ENCODE measurements at regions not wholly inside any gene's neighbourhood (a gene's known extent, or its start where the extent isn't known, plus 50 kb on each side); places are given as distances from the start of the nearest gene placed in this dataset.
A peak's percentile ranks its signal among the peaks of the same experiment; 100 is the strongest.

- H3K27me3 ChIP-seq (ENCODE audit: insufficient read depth, low read length, poor library complexity): no peaks in the 10 kb centered on the region
- H3K9ac ChIP-seq (ENCODE audit: low read length): no peak overlapping the region
- no peaks in the 10 kb centered on the region for H3K36me3 ChIP-seq (ENCODE audit: control insufficient read depth, insufficient read depth, low read length)
- H2BK15ac ChIP-seq (replicated peaks; ENCODE audit: low read depth): no peak overlapping the region
- H3K4me3 ChIP-seq (ENCODE audit: low read length): no peak overlapping the region
- no peaks in the 10 kb centered on the region for H3K4me1 ChIP-seq (ENCODE audit: control insufficient read depth, low read depth, low read length)
- no peak overlapping the region for H4K5ac ChIP-seq (ENCODE audit: low read length)
- H3K79me2 ChIP-seq (ENCODE audit: control insufficient read depth, insufficient read depth, low read length): no peaks in the 10 kb centered on the region
- DNase-seq: no peak
- H2BK120ac ChIP-seq (ENCODE audit: low read depth, low read length): no peak overlapping the region
- WGBS (ENCODE audit: extremely low coverage, insufficient coverage, low lambda C conversion rate): 100% methylated on average over 1 of the region's 4 CpGs
- no peak overlapping the region for H3K23ac ChIP-seq (ENCODE audit: low read length)
- H3K56ac ChIP-seq (ENCODE audit: low read length): no peak overlapping the region
- no peak overlapping the region for H3K4me2 ChIP-seq (ENCODE audit: low read length)
- no peak overlapping the region for H3K18ac ChIP-seq (ENCODE audit: low read length)
- H4K8ac ChIP-seq (ENCODE audit: low read depth, low read length): no peak overlapping the region
- no peak overlapping the region for H3K4ac ChIP-seq (ENCODE audit: low read depth, low read length)
- no peak overlapping the region for H2BK5ac ChIP-seq (ENCODE audit: low read length)
- no peaks in the 10 kb centered on the region for H3K79me1 ChIP-seq (ENCODE audit: low read length)
- H2AK5ac ChIP-seq (ENCODE audit: low read length): no peak overlapping the region
- H3K27ac ChIP-seq (ENCODE audit: low read depth, low read length): no peak overlapping the region
Observed at GRCh38 chrX:6472652-6473342, 62.1 kb downstream of the VCX3A start.

GRCh38 chrX:6468706-6469105 lies 66.2 kb downstream of the VCX3A start:
- no peak for DNase-seq
- no peaks in the 10 kb centered on the region for H3K27me3 ChIP-seq (ENCODE audit: insufficient read depth, low read length, poor library complexity)
- no peak overlapping the region for H3K27ac ChIP-seq (ENCODE audit: low read depth, low read length)

GRCh38 chrX:6465756-6466155 lies 69.2 kb downstream of the VCX3A start:
- no peak for DNase-seq
- Histone ChIP-seq H4K8ac (ENCODE audit: low read depth, low read length) (no peak overlapping the region), H3K79me2 (ENCODE audit: control insufficient read depth, insufficient read depth, low read length) (no peaks in the 10 kb centered on the region), H3K4me2 (ENCODE audit: low read length) (no peak overlapping the region), H3K18ac (ENCODE audit: low read length) (no peak overlapping the region), H3K4ac (ENCODE audit: low read depth, low read length) (no peak overlapping the region), H3K36me3 (ENCODE audit: control insufficient read depth, insufficient read depth, low read length) (no peaks in the 10 kb centered on the region), H2AK5ac (ENCODE audit: low read length) (no peak overlapping the region), H3K27me3 (ENCODE audit: insufficient read depth, low read length, poor library complexity) (no peaks in the 10 kb centered on the region), H3K9ac (ENCODE audit: low read length) (no peak overlapping the region), H2BK120ac (ENCODE audit: low read depth, low read length) (no peak overlapping the region), H3K4me3 (ENCODE audit: low read length) (no peak overlapping the region), H2BK15ac (replicated peaks; ENCODE audit: low read depth) (no peak overlapping the region), H4K5ac (ENCODE audit: low read length) (no peak overlapping the region), H3K4me1 (ENCODE audit: control insufficient read depth, low read depth, low read length) (no peaks in the 10 kb centered on the region), H3K79me1 (ENCODE audit: low read length) (no peaks in the 10 kb centered on the region), H3K27ac (ENCODE audit: low read depth, low read length) (no peak overlapping the region), H3K23ac (ENCODE audit: low read length) (no peak overlapping the region), H2BK5ac (ENCODE audit: low read length) (no peak overlapping the region), H3K56ac (ENCODE audit: low read length) (no peak overlapping the region)
- no CpG with 5 or more reads among the region's 4 CpGs for WGBS (ENCODE audit: extremely low coverage, insufficient coverage, low lambda C conversion rate)

More at GRCh38 chrX:6468706-6469105, 66.2 kb downstream of the VCX3A start:
- no CpG with 5 or more reads among the region's 4 CpGs for WGBS (ENCODE audit: extremely low coverage, insufficient coverage, low lambda C conversion rate)
- Histone ChIP-seq H3K18ac (ENCODE audit: low read length) (no peak overlapping the region), H3K79me1 (ENCODE audit: low read length) (no peaks in the 10 kb centered on the region), H3K23ac (ENCODE audit: low read length) (no peak overlapping the region), H2BK15ac (replicated peaks; ENCODE audit: low read depth) (no peak overlapping the region), H2BK5ac (ENCODE audit: low read length) (no peak overlapping the region), H2AK5ac (ENCODE audit: low read length) (no peak overlapping the region), H3K36me3 (ENCODE audit: control insufficient read depth, insufficient read depth, low read length) (no peaks in the 10 kb centered on the region), H3K79me2 (ENCODE audit: control insufficient read depth, insufficient read depth, low read length) (no peaks in the 10 kb centered on the region), H2BK120ac (ENCODE audit: low read depth, low read length) (no peak overlapping the region), H3K56ac (ENCODE audit: low read length) (no peak overlapping the region), H3K4ac (ENCODE audit: low read depth, low read length) (no peak overlapping the region), H3K4me3 (ENCODE audit: low read length) (no peak overlapping the region), H4K8ac (ENCODE audit: low read depth, low read length) (no peak overlapping the region), H3K4me2 (ENCODE audit: low read length) (no peak overlapping the region), H3K4me1 (ENCODE audit: control insufficient read depth, low read depth, low read length) (no peaks in the 10 kb centered on the region), H3K9ac (ENCODE audit: low read length) (no peak overlapping the region), H4K5ac (ENCODE audit: low read length) (no peak overlapping the region)

- no peak overlapping the region for H3K18ac ChIP-seq (ENCODE audit: low read length)
- no peak overlapping the region for H3K9ac ChIP-seq (ENCODE audit: low read length)
- H2BK120ac ChIP-seq (ENCODE audit: low read depth, low read length): no peak overlapping the region
- DNase-seq: no peak
- no peak overlapping the region for H4K5ac ChIP-seq (ENCODE audit: low read length)
- H2BK5ac ChIP-seq (ENCODE audit: low read length): no peak overlapping the region
- no peak overlapping the region for H3K4me3 ChIP-seq (ENCODE audit: low read length)
- H3K27ac ChIP-seq (ENCODE audit: low read depth, low read length): no peak overlapping the region
- H3K27me3 ChIP-seq (ENCODE audit: insufficient read depth, low read length, poor library complexity): no peaks in the 10 kb centered on the region
- H3K23ac ChIP-seq (ENCODE audit: low read length): no peak overlapping the region
- H4K8ac ChIP-seq (ENCODE audit: low read depth, low read length): no peak overlapping the region
- H2BK15ac ChIP-seq (replicated peaks; ENCODE audit: low read depth): no peak overlapping the region
- no peaks in the 10 kb centered on the region for H3K79me1 ChIP-seq (ENCODE audit: low read length)
- no peak overlapping the region for H3K56ac ChIP-seq (ENCODE audit: low read length)
- no peaks in the 10 kb centered on the region for H3K4me1 ChIP-seq (ENCODE audit: control insufficient read depth, low read depth, low read length)
- H3K4me2 ChIP-seq (ENCODE audit: low read length): no peak overlapping the region
- no peaks in the 10 kb centered on the region for H3K36me3 ChIP-seq (ENCODE audit: control insufficient read depth, insufficient read depth, low read length)
- WGBS (ENCODE audit: extremely low coverage, insufficient coverage, low lambda C conversion rate): no CpG with 5 or more reads among the region's 6 CpGs
- H3K4ac ChIP-seq (ENCODE audit: low read depth, low read length): no peak overlapping the region
- no peaks in the 10 kb centered on the region for H3K79me2 ChIP-seq (ENCODE audit: control insufficient read depth, insufficient read depth, low read length)
- H2AK5ac ChIP-seq (ENCODE audit: low read length): no peak overlapping the region
Observed at GRCh38 chrX:6464726-6465125, 70.2 kb downstream of the VCX3A start.

- no CpG with 5 or more reads among the region's 6 CpGs for WGBS (ENCODE audit: extremely low coverage, insufficient coverage, low lambda C conversion rate)
Observed at GRCh38 chrX:6460893-6461490, 73.9 kb downstream of the VCX3A start.

More at GRCh38 chrX:6460893-6461490, 73.9 kb downstream of the VCX3A start:
- Histone ChIP-seq H3K4me1 (ENCODE audit: control insufficient read depth, low read depth, low read length) (no peaks in the 10 kb centered on the region), H3K4me2 (ENCODE audit: low read length) (no peak overlapping the region), H3K79me2 (ENCODE audit: control insufficient read depth, insufficient read depth, low read length) (no peaks in the 10 kb centered on the region), H3K79me1 (ENCODE audit: low read length) (no peaks in the 10 kb centered on the region), H3K4ac (ENCODE audit: low read depth, low read length) (no peak overlapping the region), H3K56ac (ENCODE audit: low read length) (no peak overlapping the region), H2BK5ac (ENCODE audit: low read length) (no peak overlapping the region), H3K23ac (ENCODE audit: low read length) (no peak overlapping the region), H4K5ac (ENCODE audit: low read length) (no peak overlapping the region), H3K4me3 (ENCODE audit: low read length) (no peak overlapping the region), H4K8ac (ENCODE audit: low read depth, low read length) (no peak overlapping the region), H2BK15ac (replicated peaks; ENCODE audit: low read depth) (no peak overlapping the region), H3K27me3 (ENCODE audit: insufficient read depth, low read length, poor library complexity) (no peaks in the 10 kb centered on the region), H2AK5ac (ENCODE audit: low read length) (no peak overlapping the region), H3K9ac (ENCODE audit: low read length) (no peak overlapping the region), H2BK120ac (ENCODE audit: low read depth, low read length) (no peak overlapping the region), H3K27ac (ENCODE audit: low read depth, low read length) (no peak overlapping the region), H3K36me3 (ENCODE audit: control insufficient read depth, insufficient read depth, low read length) (no peaks in the 10 kb centered on the region), H3K18ac (ENCODE audit: low read length) (no peak overlapping the region)
- peak; percentile 23 for DNase-seq
